ENCODE measurements at regions not wholly inside any gene's neighbourhood (a gene's known extent, or its start where the extent isn't known, plus 50 kb on each side); places are given as distances from the start of the nearest gene placed in this dataset.

- no peaks in the 10 kb centered on the region for H3K36me3 ChIP-seq (ENCODE audit: control insufficient read depth in 2 of 3, insufficient read depth in 3 of 3, low read length in 3 of 3)
- no peak for TF ChIP-seq CTCF (IDR thresholded peaks at IDR 0.05; ENCODE audit: borderline replicate concordance, extremely low read depth, insufficient read depth)
- no peak overlapping the region for H3K27ac ChIP-seq (ENCODE audit: low read depth in 2 of 2, low read length in 2 of 2)
- intact Hi-C loops (cut with DNase I) = no loop called here
- H3K4me1 ChIP-seq (ENCODE audit: control insufficient read depth in 2 of 3, insufficient read depth in 2 of 3, low read depth in 1 of 3, low read length in 3 of 3) = no peaks in the 10 kb centered on the region
- H3K27me3 ChIP-seq (ENCODE audit: control insufficient read depth, insufficient read depth, low read length) = no peaks in the 10 kb centered on the region
- H3K9me3 ChIP-seq (ENCODE audit: control insufficient read depth in 2 of 3, insufficient read depth in 1 of 3, low read length in 3 of 3) = no peaks in the 10 kb centered on the region
- H3K4me3 ChIP-seq (ENCODE audit: low read length in 3 of 3) = no peak overlapping the region
- DNase-seq = no peak
- no peak for FAIRE-seq
- H3K9ac ChIP-seq (ENCODE audit: low read length in 3 of 3) = no peak overlapping the region
Measured at GRCh38 chr2:195279840-195280427, 377.1 kb upstream of the SLC39A10 start.

GRCh38 chr2:195270466-195271039, 386.5 kb upstream of the SLC39A10 start:
- Histone ChIP-seq H3K9ac (ENCODE audit: low read length in 3 of 3) (no peak overlapping the region), H3K9me3 (ENCODE audit: control insufficient read depth in 2 of 3, insufficient read depth in 1 of 3, low read length in 3 of 3) (no peaks in the 10 kb centered on the region), H3K27me3 (ENCODE audit: control insufficient read depth, insufficient read depth, low read length) (no peaks in the 10 kb centered on the region), H3K36me3 (ENCODE audit: control insufficient read depth in 2 of 3, insufficient read depth in 3 of 3, low read length in 3 of 3) (no peaks in the 10 kb centered on the region), H3K4me1 (ENCODE audit: control insufficient read depth in 2 of 3, insufficient read depth in 2 of 3, low read depth in 1 of 3, low read length in 3 of 3) (no peaks in the 10 kb centered on the region), H3K4me3 (ENCODE audit: low read length in 3 of 3) (no peak overlapping the region), H3K27ac (ENCODE audit: low read depth in 2 of 2, low read length in 2 of 2) (no peak overlapping the region)
- no peak for TF ChIP-seq CTCF (IDR thresholded peaks at IDR 0.05; ENCODE audit: borderline replicate concordance, extremely low read depth, insufficient read depth)
- intact Hi-C loops (cut with DNase I) = no loop called here
- DNase-seq (no peak), FAIRE-seq (no peak)

- TF ChIP-seq CTCF (IDR thresholded peaks at IDR 0.05; ENCODE audit: borderline replicate concordance, extremely low read depth, insufficient read depth) = no peak
- FAIRE-seq = no peak
- Histone ChIP-seq H3K27me3 (ENCODE audit: control insufficient read depth, insufficient read depth, low read length) (no peaks in the 10 kb centered on the region), H3K4me1 (ENCODE audit: control insufficient read depth in 2 of 3, insufficient read depth in 2 of 3, low read depth in 1 of 3, low read length in 3 of 3) (no peaks in the 10 kb centered on the region), H3K4me3 (ENCODE audit: low read length in 3 of 3) (no peak overlapping the region), H3K9me3 (ENCODE audit: control insufficient read depth in 2 of 3, insufficient read depth in 1 of 3, low read length in 3 of 3) (no peaks in the 10 kb centered on the region), H3K9ac (ENCODE audit: low read length in 3 of 3) (no peak overlapping the region), H3K36me3 (ENCODE audit: control insufficient read depth in 2 of 3, insufficient read depth in 3 of 3, low read length in 3 of 3) (no peaks in the 10 kb centered on the region), H3K27ac (ENCODE audit: low read depth in 2 of 2, low read length in 2 of 2) (no peak overlapping the region)
- intact Hi-C loops (cut with DNase I) = no loop called here
- DNase-seq = no peak
Measured at GRCh38 chr2:195269220-195269619, 387.8 kb upstream of the SLC39A10 start.

GRCh38 chr2:195257979-195258378, 399.0 kb upstream of the SLC39A10 start:
- intact Hi-C loops (cut with DNase I) = no loop called here

More at GRCh38 chr2:195257979-195258378, 399.0 kb upstream of the SLC39A10 start:
- Histone ChIP-seq H3K4me3 (ENCODE audit: low read length in 3 of 3) (no peak overlapping the region), H3K27ac (ENCODE audit: low read depth in 2 of 2, low read length in 2 of 2) (no peak overlapping the region), H3K9ac (ENCODE audit: low read length in 3 of 3) (no peak overlapping the region), H3K4me1 (ENCODE audit: control insufficient read depth in 2 of 3, insufficient read depth in 2 of 3, low read depth in 1 of 3, low read length in 3 of 3) (no peaks in the 10 kb centered on the region), H3K36me3 (ENCODE audit: control insufficient read depth in 2 of 3, insufficient read depth in 3 of 3, low read length in 3 of 3) (no peaks in the 10 kb centered on the region), H3K27me3 (ENCODE audit: control insufficient read depth, insufficient read depth, low read length) (no peaks in the 10 kb centered on the region), H3K9me3 (ENCODE audit: control insufficient read depth in 2 of 3, insufficient read depth in 1 of 3, low read length in 3 of 3) (peaks cover 0 to 2% (median 0%) of the 10 kb centered on the region in 3 donors)
- DNase-seq = no peak
- no peak for FAIRE-seq
- no peak for TF ChIP-seq CTCF (IDR thresholded peaks at IDR 0.05; ENCODE audit: borderline replicate concordance, extremely low read depth, insufficient read depth)
